ENCODE measurements at regions not wholly inside any gene's neighbourhood (a gene's known extent, or its start where the extent isn't known, plus 50 kb on each side); places are given as distances from the start of the nearest gene placed in this dataset.
"Not testable (repeated sequence)": the region's sequence is repeated elsewhere in the genome, so short reads cannot be mapped to it uniquely, and the experiment has no call there.

DNA sequence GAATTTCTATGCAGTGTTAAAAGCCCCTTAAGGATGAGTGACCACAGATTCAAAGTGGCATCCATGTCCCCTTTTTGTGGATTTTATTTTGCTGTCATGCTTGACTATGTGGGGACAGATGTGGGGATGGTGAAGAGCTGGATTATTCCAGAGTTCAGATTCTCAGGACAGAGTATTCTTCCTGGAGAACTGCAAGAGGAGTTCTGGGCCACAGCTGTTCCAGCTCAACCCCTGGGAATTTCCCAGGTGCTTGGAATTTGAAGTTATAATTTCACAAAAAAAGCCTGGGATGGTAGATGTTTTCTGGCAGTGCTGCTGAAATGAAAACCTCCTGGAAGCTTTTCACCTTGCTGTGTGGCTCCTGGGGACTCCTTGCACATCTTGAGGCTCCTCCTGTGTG, 671.8 kb upstream of the MARCKS start:
- no peak for DNase-seq (ENCODE audit: low read depth)

GRCh38 chr6:113187661-113188060, 669.5 kb upstream of the MARCKS start:
- DNase-seq (ENCODE audit: low read depth) = no peak

DNA sequence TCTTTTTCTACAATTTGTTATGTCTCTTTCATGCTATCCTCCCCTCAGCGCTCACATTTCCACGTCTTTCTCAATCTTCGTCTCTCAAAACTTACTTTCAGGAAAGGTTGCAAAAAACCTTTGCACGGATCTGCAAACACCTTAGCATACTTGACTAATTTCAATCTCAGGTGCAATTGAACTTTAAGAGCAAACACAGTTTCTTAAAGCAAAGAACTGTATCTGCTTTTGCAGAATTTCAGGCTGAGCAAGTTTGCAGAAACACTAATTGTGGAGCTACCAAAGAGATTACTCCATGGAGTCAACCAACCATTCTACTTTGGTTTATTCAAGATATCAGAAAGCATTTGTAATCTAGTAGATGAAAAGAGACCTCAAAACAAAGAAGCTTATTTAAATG, 668.2 kb upstream of the MARCKS start:
- DNase-seq (ENCODE audit: low read depth) = no peak

GRCh38 chr6:113190170-113190569, 667.0 kb upstream of the MARCKS start:
- DNase-seq (ENCODE audit: low read depth) = peak; percentile 8

- DNase-seq (ENCODE audit: low read depth) = no peak
Measured at GRCh38 chr6:113194090-113194489, 663.1 kb upstream of the MARCKS start.

- DNase-seq (ENCODE audit: low read depth) = no peak
Measured at GRCh38 chr6:113202852-113203714, 654.1 kb upstream of the MARCKS start.

GRCh38 chr6:113203715-113204110, 653.4 kb upstream of the MARCKS start:
- DNase-seq (ENCODE audit: low read depth) = no peak

- no peak for DNase-seq (ENCODE audit: low read depth)
Measured at GRCh38 chr6:113205553-113205952, 651.6 kb upstream of the MARCKS start.

DNA sequence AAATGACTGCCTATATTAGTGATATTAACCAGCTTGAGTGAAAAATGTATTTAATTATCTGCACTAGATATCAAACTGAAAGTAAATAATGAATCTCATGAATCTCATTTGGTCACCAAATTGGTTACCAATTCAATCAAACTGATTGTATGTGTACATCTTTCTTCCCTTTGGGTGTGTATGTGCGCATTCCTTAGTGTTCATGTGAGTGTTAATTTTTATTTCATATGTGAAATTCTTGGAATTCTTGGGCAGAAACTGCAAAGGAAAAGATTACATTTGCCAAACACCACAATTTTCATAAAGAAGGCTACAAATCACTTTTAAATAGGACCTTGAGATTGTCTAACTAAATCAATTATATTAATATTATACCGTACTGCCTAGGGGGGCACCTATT, 648.4 kb upstream of the MARCKS start:
- DNase-seq (ENCODE audit: low read depth) = no peak

DNA sequence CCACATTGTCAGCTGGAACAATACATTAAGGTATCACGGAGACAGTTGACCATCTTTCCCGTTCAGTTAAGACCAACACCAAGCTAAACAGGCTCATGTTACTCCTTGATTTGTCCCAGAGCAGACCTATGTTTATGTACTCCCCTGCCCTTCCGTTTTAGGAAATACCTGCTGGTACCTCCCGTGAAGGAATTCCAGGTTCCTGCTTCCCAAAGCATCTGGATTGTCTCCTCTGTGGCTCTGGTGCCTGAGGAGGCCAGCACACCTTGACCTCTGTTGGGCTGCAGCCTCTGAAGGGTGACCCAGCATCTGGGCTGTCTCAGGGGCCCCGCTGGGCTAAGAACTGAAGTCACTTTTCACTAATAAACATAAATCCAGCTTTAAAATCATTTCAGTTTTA, 647.8 kb upstream of the MARCKS start:
- no peak for DNase-seq (ENCODE audit: low read depth)

DNA sequence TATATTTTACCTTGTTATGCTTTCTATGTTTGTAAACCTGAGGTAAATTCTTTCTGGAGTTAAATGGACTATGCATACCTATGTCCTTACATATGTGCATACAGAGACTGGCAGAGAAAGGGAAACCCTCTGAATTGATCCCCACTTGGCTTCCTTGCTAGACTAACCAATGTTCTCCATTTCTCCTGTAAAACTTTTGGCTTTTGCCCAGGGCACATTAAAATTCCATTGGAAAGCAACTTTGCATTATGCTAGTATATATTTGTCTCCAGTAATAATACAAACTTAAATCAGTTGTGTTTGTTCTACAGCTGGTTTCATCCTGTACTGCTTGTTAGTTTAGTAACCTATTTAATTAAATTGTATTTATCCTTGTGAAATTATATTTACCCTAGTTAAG, 646.0 kb upstream of the MARCKS start:
- no peak for DNase-seq (ENCODE audit: low read depth)

GRCh38 chr6:113219783-113220182, 637.4 kb upstream of the MARCKS start:
- DNase-seq (ENCODE audit: low read depth) = no peak

GRCh38 chr6:113220832-113221231, 636.3 kb upstream of the MARCKS start:
- DNase-seq (ENCODE audit: low read depth) = no peak

DNA sequence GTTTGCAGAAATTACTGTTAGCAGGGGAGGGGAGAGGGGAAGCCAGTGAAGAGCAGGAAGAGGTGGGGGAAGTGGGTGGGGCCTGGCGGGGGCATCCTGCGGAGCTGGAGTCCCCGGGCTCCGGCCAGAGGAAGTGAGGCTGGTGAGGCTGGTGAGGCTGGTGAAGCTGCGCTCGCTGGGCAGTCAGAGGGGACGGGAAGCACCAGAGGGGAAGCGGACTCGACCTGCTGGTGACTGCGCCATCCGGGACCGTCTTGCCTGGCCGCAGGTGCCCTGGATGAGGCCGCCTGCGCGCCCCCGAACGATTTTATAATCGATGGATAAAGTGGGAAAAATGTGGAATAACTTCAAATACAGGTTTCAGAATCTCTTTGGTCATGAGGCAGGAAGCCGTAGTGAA, 635.3 kb upstream of the MARCKS start:
- no peak for DNase-seq (ENCODE audit: low read depth)

- no peak for DNase-seq (ENCODE audit: low read depth)
Measured at GRCh38 chr6:113246186-113246585, 611.0 kb upstream of the MARCKS start.

GRCh38 chr6:113248532-113248931, 608.6 kb upstream of the MARCKS start:
- DNase-seq (ENCODE audit: low read depth) = no peak

DNA sequence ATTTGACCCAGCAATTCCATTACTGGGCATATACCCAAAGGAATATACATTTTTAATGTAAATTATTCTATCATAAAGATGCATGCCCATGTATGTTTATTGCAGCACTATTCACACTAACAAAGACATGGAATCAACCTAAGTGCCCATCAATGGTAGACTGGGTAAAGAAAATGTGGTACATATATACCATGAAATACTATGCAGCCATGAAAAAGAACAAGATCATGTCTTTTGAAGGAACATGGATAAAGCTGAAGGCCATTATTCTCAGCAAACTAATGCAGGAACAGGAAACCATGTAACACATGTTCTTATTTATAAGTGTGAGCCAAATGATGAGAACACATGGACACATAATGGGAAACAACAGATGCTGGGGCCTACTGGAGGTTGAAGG, 603.0 kb upstream of the MARCKS start:
- not testable (repeated sequence) for DNase-seq (ENCODE audit: low read depth)

DNA sequence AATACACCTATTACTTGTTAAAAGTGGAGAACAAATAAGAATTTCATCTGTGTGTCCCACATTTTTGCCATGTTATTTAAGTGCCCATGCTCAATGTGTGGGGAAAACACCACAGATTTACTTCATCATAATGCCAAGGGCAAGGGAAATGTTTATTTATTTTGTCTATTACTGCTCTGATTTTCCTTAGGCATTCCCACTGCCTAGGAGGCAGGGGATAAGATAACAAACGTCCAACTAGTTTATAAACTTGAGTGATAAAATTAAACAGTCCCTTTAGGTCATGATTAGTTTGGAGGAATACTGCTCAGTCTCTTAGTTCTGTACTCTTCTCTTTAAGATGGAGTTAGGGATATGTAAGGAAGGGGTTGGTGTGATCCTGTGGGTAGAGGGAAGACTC, 598.4 kb upstream of the MARCKS start:
- DNase-seq (ENCODE audit: low read depth) = no peak

GRCh38 chr6:113271437-113271836, 585.7 kb upstream of the MARCKS start:
- no peak for DNase-seq (ENCODE audit: low read depth)

DNA sequence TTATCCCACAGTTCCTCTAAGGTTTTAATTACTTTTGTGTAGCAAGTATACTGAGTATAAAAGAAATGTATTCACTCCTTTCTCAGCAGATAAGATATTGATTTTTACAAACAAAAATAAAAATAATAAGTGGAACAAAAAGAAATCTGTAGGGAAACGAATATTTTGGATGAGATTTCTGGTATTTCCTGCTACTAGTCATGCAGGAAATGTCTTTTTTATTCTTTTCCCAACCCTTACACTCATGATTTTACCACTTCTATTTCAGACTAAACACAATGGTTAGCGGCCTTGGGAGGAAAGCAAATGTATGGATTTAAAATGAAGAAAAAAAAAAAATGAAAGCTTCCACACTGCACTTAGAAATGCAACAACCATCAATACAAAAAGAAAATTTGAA, 580.5 kb upstream of the MARCKS start:
- DNase-seq (ENCODE audit: low read depth) = no peak

- no peak for DNase-seq (ENCODE audit: low read depth)
Measured at GRCh38 chr6:113277111-113277510, 580.0 kb upstream of the MARCKS start.

DNA sequence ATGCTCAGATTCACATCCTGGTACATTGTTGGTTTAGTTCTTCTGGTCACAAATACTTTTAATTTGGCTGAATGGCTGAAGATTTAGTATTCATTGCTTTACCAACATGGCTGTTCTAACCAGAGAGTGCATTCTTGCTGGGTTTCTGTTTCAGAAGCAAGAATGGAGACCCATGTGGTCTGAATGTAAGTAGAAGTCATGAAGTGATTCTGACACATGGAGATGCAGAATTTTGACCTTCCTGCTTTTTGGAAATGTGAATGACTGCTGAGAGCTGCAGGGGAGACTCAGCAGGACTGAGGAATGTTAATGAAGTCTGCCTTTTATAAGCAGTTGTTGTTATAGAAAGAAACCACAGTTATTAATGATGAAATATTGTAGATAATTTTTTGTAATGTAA, 576.1 kb upstream of the MARCKS start:
- no peak for DNase-seq (ENCODE audit: low read depth)

GRCh38 chr6:113281431-113281830, 575.7 kb upstream of the MARCKS start:
- DNase-seq (ENCODE audit: low read depth) = no peak

GRCh38 chr6:113287396-113287795, 569.7 kb upstream of the MARCKS start:
- no peak for DNase-seq (ENCODE audit: low read depth)
